Activated CD8-positive, alpha-beta memory T cell treated with anti-CD3 and anti-CD28 coated beads, Interleukin-2, amount 50 U/mL, for 24 hours (primary cell): ENCODE measurements at regions not wholly inside any gene's neighbourhood (a gene's known extent, or its start where the extent isn't known, plus 50 kb on each side); places are given as distances from the start of the nearest gene placed in this dataset.
"Not testable (repeated sequence)": the region's sequence is repeated elsewhere in the genome, so short reads cannot be mapped to it uniquely, and the experiment has no call there.

Experiments
- DNase-seq: peaks from one replicate; pipeline ENCODE4 v3.0.0-alpha.2; 2020; ENCODE audit errors: extremely low read depth

DNA sequence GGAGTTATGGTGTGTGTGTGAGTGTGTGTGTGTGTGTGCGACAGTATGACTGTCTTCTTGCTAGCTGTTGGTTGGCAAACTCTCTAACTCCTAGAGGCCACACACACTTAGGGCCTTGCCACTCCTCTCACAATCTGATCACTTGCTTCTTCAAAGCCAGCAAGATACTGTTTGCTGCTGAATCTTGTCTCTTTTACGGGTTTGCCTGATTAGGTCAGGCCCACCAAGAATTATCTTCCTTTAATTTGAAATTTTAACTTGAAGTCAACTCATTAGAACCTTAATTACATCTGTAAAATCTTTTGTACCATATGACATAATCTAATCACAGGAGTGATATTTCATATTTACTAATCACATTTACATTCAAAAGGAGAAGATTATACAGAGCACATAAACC, 359.2 kb upstream of the SGCG start:
- no peak for DNase-seq

DNA sequence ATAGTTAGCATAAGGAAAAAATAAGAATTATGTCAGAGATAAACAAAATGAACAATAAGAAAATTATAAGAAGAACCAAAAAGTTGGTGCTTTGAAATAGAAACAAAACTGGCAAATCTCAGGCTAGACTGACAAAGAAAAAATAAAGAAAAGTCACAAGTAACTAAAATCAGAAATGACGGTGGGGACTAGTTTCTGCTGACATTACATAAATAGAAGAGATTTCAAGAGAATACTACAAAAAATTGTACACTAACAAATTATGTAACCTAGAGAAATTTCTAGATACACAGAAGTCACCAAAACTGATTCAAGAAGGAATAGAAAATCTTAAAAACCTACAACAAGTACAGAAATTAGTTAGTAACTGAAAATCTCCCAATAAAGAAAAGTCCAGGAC, 355.6 kb upstream of the SGCG start:
- no peak for DNase-seq

DNA sequence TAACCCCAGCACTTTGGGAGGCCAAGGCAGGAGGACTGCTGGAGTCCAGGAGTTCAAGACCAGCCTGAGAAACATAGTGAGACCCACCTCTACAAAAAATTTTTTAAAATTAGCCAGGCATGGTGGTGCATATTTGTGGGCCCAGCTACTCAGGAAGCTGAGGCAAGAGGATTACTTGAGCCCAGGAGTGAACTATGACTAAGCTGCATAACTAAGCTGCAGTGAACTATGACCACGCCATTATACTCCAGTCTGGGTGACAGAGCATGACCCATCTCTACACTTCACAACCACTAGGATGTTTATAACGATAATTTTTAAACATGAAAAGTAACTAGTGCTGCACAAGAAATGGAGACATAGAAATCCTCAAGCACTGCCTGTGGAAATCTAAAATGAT, 352.7 kb upstream of the SGCG start:
- no peak for DNase-seq

DNA sequence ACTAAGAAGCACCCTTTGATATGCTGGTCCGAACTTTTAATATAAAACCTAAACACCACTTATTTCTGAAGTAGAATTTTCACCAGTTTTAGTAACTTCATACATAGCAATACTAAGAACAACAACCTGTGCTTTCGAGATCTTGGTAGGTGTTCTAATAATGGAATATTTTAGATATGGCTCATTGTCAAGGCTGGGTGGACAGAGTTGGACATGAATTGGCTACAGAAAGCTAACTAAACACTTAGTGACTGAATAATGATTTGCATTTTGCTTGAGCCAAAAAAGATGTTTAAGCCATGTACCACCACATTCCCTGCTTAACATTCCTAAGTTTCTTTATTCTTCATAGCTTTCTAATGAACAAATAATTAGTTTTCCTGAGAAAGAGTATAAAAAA, 344.3 kb upstream of the SGCG start:
- no peak for DNase-seq

DNA sequence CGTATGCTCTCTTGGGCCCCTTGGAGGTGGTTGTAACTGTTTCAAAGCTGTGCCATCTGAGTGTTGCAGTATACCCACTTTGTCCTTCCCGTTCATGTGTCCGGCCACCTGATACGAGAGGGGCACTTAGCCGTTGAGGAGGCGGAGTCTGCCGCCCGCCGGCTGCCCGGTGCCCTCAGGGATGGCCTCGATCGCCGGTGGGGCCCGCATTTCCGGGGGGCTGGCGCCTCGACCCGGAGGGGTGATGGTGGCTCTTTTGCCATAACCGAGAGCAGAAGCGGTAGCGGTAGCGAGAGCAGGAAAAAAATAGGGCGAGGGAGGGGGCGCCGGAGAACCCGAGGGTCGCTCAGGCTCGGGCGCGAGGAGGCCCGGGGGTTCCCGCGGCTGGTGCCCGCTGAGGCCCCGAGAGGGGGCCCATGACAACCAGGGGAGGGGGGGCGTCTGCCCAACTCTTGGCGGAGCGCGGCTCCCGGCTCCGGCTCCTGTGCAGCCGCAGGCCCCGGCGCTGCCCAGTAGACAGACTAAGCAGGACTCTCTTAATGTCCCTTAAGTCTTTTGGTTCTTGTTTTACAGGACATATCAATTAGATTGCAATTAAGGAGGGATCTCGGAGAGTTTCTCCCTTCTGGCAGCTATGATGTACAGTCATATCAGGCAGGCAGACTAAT, 342.7 kb upstream of the SGCG start:
- no peak for DNase-seq

DNA sequence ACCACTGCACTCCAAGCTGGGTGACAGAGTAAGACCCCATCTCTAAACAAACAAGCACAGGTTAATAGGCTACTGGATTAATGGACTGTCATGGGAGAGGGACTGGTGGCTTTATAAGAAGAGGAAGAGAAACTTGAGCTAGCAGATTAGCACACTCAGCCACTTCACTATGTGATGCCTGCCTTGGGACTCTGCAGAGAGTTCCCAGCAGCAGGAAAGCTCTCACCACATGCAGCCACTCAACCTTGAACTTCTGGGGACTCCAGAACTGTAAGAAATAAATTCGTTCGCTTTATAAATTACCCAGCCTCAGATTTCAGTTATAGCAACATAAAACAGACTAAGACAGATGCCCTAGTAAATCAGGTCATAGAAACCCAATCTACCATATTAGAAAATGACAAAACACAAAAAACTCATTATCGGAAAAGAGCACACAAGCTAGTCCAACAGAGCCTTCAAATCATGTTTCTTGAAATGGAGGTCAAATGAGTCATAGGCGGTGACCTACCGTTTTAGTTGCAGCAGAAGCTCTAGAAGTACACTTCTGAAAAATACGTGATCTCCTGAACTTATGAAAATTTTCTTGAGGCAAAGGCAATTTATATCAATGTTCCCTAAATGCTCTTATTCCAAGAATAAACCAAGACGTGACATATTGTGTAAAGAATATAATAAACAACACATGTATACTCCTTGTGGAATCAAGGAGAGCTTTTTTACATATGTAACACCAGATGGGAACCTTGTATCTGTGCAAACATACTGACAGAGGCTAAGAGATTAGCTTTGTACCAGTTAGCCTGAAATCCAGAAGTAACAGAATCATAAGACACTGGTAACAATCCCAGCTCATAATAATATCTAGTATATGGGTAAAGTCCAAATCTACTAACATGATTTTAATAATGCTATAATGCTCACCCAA, 340.9 kb upstream of the SGCG start:
- DNase-seq: no peak

DNA sequence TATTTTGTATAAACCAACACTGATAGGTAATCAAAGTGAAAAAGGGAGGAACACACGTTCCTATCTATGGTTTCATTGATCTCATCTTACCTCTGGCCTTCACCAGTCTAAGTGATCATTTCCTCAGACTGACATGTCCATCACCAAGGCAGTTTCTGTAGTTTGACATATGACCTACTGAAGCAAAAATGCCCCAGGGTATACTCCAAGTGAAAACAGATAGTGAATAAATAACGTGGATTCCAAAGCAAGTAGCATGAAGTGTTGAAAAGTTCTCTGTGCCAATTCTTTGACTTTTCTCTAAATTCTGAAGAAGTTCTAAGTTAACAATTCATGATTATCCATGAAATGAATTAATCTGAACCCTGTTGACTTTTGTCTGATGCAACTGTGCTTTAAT, 334.2 kb upstream of the SGCG start:
- no peak for DNase-seq

DNA sequence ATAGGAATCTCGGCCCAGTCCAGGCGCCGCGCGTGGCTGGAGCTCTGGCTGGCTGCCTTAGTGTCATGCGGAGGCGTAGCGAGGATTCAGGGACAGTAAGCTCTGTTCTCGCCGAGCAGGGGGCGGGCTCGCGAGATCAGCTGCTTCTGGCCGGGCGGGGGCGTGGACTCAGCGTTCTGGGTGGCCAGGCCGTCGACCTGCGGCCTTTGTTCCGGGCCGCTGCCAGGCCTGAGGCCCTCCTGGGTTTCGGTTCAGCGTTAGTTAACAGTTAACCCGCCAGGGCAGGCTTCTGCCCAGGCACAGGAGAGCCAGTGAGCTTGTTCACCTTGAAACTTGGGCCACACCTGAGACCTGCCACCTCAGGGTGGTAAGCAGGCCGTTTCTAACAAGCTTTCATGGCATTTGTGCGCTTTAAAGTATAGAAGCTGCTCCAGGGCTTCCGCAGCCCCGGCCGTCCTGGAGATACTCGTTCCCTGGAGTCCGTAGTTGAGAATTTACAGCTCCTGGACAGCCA, 332.2 kb upstream of the SGCG start:
- DNase-seq: no peak

DNA sequence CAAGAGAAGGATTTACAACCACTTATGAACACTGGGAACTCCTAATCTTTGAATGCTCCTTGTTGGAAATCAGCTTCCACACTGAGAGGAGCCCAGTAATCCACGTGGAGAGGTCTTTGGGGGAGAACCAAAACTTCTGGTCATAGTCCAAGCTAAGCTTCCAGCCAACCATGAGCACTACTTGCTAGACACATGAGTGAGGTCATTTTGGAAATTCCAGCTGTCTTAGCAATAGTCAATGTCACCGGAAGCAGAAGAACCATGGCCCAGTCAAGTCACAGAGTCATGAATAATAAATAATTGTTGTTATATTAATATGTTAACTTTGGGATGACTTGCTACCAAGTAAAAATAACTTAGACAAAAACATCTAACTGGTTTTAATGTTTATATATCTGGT, 324.9 kb upstream of the SGCG start:
- DNase-seq: no peak

DNA sequence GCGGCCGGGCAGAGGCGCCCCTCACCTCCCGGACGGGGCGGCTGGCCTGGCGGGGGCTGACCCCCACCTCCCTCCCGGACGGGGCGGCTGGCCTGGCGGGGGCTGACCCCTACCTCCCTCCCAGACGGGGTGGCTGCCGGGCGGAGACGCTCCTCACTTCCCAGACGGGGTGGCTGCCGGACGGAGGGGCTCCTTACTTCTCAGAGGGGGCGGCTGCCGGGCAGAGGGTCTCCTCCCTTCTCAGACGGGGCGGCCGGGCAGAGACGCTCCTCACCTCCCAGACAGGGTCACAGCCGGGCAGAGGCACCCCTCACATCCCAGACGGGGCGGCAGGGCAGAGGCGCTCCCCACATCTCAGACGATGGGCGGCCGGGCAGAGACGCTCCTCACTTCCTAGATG, 321.8 kb upstream of the SGCG start:
- not testable (repeated sequence) for DNase-seq

DNA sequence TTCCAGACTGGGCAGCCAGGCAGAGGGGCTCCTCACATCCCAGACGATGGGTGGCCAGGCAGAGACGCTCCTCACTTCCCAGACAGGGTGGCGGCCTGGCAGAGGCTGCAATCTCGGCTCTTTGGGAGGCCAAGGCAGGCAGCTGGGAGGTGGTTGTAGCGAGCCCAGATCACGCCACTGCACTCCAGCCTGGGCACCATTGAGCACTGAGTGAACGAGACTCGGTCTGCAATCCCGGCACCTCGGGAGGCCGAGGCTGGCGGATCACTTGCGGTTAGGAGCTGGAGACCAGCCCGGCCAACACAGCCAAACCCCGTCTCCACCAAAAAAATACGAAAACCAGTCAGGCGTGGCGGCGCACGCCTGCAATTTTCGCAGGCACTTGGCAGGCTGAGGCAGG, 321.4 kb upstream of the SGCG start:
- DNase-seq: not testable (repeated sequence)

DNA sequence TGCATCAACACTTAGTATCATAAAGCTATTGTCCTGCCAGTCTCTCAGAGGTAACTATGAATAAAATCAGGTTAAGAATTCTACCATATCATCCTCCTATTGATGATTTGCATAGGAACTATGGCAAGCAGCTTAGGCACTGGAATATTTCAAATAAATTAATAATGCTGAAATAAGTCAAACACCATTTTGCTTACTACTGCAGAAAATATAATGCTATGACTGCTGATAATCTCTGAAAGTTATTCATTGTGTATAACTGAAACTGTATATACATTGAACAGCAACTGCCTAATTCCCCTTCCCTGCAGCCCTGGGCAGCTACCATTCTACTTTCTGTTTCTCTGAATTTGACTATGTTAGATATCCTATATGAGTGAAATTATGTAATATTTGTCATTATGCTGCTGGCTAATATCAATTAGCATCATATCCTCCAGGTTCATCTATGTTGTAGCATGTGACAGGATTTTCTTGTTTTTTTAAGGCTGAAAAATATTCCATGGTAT, 318.8 kb upstream of the SGCG start:
- DNase-seq: no peak

DNA sequence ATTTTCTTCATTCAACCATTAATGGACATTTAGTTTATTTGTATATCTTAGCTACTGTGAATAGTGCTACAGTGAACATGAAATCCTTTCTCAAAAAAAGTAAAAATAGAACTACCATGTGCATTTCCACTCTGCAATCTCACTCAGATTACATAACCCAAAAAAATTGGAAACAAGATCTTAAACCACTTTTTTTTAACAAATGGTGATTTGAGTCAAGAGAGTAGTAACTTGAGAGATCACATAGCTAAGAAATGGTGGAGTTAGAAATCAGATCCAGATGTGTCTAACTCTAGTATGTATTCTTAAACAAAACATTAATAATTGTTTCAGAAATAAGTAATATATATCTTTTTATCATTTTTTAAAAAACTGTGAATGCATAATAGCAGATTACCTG, 318.3 kb upstream of the SGCG start:
- no peak for DNase-seq

DNA sequence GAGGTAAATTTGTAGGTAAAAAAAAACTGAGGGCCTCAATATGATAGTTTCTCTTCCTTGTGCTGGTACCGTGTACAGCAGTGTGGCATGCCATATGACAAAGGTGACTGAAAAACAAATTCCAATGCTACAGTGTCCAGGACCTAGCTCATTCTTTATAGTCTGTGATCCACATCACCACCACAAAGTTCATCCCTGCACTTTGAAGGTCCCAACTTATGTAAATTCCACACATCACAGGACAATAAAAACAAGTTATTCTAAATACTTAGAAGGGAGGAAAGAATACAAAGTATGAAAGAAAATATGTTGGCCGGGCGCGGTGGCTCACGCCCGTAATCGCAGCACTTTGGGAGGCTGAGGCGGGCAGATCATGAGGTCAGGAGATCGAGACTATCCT, 314.6 kb upstream of the SGCG start:
- DNase-seq: no peak

DNA sequence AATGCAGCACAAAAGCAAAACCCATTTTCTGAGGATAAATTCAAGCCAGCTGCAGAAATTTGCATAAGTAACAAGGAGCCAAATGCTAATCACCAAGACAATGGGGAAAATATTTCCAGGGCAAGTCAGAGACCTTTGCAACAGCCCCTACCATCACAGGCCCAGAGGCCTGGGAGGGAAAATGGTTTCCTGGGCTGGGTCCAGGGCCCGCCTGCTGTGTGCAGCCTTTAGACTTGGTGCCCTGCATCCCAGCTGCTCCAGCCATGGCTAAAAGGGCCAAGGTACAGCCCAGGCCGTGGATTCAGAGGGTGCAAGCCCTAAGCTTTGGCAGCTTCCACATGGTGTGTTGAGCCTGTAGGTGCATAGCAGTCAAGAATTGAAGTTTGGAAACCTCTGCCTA, 309.5 kb upstream of the SGCG start:
- DNase-seq: no peak

DNA sequence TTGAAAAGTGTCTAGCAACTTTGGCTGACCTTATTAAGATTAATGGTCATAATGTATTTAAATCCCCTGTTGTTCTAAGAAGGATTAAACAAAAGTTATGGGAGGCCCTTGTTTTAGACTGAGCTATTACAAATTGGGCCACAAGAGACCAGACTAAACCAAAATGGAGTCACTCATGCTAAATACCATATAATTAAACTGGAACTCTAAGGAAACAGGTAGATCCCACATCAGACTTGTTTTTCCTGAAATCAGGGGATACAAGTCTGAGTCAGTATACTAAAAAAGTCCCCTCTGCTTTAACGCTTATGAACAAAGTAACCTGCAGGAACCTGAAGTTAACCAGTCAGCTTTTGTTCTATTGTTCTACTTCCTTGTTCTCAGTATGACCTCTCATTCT, 305.9 kb upstream of the SGCG start:
- DNase-seq: no peak

DNA sequence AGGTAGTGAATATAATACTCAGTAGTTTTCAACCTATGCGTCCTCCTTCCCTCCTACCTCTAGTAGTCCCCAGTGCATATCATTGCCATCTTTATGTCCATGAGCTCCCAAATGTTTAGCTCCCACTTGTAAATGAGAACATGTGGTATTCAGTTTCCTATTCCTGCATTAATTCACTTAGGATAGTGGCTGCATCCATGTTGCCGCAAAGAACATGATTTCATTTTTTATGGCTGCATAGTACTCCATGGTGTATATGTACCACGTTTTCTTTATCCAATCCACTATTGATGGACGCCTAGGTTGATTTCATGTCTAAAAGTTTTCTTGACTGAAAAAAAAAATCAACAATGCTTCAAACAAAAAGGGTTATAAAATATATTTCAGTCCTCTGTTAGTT, 303.4 kb upstream of the SGCG start:
- no peak for DNase-seq

DNA sequence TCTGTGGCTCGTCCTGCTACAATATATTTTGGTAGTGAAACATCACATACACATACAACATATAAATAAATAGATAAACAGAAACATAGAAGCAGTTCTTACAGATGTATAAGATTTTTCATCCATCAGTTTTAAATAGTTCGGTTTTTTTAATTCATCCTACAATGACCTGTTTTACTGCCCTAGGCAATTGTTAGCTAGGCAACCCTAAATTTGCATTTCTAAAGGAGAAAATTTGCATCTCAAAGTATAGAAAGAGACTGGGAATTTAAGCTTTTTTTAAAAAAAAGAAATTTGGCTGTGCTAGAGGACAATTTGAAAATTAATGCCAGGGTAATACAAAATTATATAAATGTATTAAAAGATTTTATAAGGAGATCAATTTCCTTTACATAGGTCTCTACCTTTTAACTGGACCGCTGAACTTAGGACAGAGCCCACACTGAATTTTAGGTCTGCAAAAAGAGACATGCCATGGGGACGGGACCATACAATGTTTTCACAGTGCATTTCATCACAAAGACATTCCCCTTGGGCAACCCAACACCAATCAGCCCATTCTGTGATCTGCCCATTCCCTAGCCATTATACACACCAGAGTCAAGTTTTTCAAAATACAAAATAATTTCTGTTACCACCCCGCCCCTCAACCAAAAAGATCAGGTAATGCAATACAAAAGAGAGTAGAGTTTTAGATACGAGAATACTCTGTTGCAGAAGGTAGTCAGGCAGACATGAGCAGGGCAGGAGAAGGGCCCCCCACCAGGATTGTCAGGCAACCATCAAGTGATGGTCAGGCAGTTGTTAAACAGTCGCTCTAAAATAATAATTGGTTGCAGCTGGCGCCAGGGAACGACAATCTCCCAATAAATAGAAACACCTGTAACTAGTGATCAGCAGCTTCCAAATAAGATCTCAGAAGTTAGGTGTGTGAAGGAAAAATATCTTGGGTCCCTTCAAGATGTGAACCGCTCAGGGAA, 299.7 kb upstream of the SGCG start:
- no peak for DNase-seq

DNA sequence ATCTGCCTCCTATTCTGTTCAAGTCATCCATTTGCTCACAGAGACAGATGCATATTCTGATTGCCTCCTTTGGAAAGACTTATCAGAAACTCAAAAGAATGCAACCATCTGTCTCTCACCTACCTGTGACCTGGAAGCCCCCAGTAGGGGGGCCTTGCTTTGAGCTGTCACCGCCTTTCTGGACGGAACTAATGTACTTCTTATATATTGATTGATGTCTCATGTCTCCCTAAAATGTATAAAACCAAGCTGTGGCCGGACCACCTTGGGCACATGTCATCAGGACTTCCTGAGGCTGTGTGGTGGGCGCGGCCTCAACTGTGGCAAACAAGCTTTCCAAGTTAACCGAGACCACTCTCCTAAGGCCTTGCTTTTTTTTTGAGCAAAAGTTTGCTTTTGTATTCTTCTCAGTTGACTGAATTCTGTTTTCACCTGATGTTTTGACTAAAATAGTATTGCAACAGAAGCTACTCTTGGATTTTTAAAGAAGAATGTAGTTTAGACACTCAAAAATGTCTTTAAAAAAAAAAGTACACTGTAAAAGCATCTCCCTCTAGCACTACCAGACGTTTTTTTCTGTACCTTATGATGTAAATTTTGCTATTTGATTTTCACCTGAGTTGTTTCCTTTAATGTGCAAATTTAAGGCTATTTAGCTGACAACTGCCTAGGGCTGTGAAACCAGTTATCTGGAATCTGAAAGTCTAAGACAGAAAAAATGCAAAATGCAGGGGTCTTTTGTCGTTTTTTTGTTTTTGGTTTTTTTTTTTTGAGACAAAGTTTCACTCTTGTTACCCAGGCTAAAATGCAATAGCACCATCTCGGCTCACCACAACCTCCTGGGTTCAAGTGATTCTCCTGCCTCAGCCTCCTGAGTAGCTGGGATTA, 298.8 kb upstream of the SGCG start:
- DNase-seq: not testable (repeated sequence)

DNA sequence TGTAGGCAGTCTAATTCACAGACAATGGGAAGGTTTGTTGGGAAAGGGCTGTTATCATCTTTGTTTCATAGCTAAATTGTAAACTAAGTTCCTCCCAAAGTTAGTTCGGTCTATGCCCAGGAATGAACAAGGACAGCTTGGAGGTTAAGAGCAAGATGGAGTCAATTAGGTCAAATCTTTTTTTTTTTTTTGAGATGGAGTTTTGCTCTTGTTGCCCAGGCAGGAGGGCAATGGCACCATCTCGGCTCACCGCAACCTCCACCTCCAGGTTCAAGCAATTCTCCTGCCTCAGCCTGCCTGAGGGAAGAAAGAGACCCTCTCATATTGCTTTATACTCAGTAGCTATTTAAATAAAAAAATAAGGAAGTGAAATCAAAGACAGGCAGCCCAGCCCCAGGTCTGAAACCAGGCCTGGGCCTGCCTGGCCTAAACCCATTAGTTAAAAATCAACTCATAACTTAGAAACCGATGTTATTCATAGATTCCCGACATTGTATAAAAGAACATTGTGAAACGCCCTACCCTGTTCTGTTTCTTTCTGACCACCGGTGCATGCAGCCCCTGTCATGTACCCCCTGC, 297.4 kb upstream of the SGCG start:
- no peak for DNase-seq
